GM19463 (cell line): ENCODE measurements at regions not wholly inside any gene's neighbourhood (a gene's known extent, or its start where the extent isn't known, plus 50 kb on each side); places are given as distances from the start of the nearest gene placed in this dataset.

ENCODE experiments used
- ATAC-seq: cut with Tn5 transposase; IDR thresholded peaks from one replicate; pipeline ENCODE4 v1.9.1; 2021; ENCODE audit warnings: mild to moderate bottlenecking, moderate library complexity; ENCODE audit not compliant: unreplicated experiment

- no peak for ATAC-seq
Observed at GRCh38 chr1:175866776-175867175, 123.4 kb upstream of the TNR start.

- no peak for ATAC-seq
Observed at GRCh38 chr1:175865041-175865766, 121.8 kb upstream of the TNR start.

GRCh38 chr1:175864625-175865024 lies 121.2 kb upstream of the TNR start:
- no peak for ATAC-seq

GRCh38 chr1:175864183-175864582 lies 120.8 kb upstream of the TNR start:
- no peak for ATAC-seq

- ATAC-seq, result no peak
Observed at GRCh38 chr1:175863299-175864050, 120.1 kb upstream of the TNR start.

- ATAC-seq, result no peak
Observed at GRCh38 chr1:175862408-175862807, 119.0 kb upstream of the TNR start.

GRCh38 chr1:175861626-175862367 lies 118.4 kb upstream of the TNR start:
- no peak for ATAC-seq

GRCh38 chr1:175857756-175858155 lies 114.4 kb upstream of the TNR start:
- ATAC-seq, result no peak

GRCh38 chr1:175853681-175854080 lies 110.3 kb upstream of the TNR start:
- no peak for ATAC-seq

GRCh38 chr1:175851749-175852148 lies 108.4 kb upstream of the TNR start:
- no peak for ATAC-seq

- ATAC-seq, result no peak
Observed at GRCh38 chr1:175848329-175848728, 104.9 kb upstream of the TNR start.

GRCh38 chr1:175845985-175846384 lies 102.6 kb upstream of the TNR start:
- ATAC-seq, result no peak

- ATAC-seq, result no peak
Observed at GRCh38 chr1:175845338-175845737, 101.9 kb upstream of the TNR start.

- no peak for ATAC-seq
Observed at GRCh38 chr1:175844877-175845276, 101.5 kb upstream of the TNR start.

- no peak for ATAC-seq
Observed at GRCh38 chr1:175842550-175842949, 99.2 kb upstream of the TNR start.

- ATAC-seq, result no peak
Observed at GRCh38 chr1:175841738-175842187, 98.4 kb upstream of the TNR start.

- no peak for ATAC-seq
Observed at GRCh38 chr1:175840787-175841186, 97.4 kb upstream of the TNR start.

GRCh38 chr1:175839779-175840669 lies 96.6 kb upstream of the TNR start:
- no peak for ATAC-seq

- ATAC-seq, result no peak
Observed at GRCh38 chr1:175834597-175834996, 91.2 kb upstream of the TNR start.

- ATAC-seq, result no peak
Observed at GRCh38 chr1:175833951-175834350, 90.6 kb upstream of the TNR start.

- ATAC-seq, result no peak
Observed at GRCh38 chr1:175833502-175833901, 90.1 kb upstream of the TNR start.
